CD4-positive, alpha-beta T cell treated with Interleukin-1 beta for 1 hour (primary cell): ENCODE measurements at regions not wholly inside any gene's neighbourhood (a gene's known extent, or its start where the extent isn't known, plus 50 kb on each side); places are given as distances from the start of the nearest gene placed in this dataset.

Experiments
- DNase-seq, 2 donors: peaks; one replicate each; pipeline ENCODE4 v3.0.0-alpha.2; 2020 to 2022

GRCh38 chr2:240300261-240300821 is 135.1 kb upstream of the GPC1 start:
- DNase-seq = no peak

DNA sequence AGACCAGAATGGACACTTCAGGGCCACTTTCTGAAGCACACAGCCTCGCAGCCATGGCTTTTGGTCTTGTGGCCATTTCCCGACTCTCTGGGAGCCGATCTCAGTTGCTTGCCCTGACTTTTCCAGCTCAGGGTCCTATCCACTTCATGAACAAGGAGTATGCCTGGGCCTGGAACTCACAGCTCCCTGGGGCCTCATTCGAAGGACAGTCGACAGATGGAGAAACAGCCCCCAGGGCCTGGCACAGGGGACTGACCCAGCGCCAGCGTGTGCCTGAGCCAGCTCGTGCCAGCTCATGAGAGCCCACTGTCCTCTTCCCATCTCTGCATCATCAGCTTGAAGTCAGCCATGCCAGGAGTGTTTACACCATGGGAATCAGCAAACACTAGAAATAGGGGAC is 134.6 kb upstream of the GPC1 start:
- no peak for DNase-seq

GRCh38 chr2:240301256-240301795 is 134.1 kb upstream of the GPC1 start:
- DNase-seq = no peak

GRCh38 chr2:240302041-240302440 is 133.4 kb upstream of the GPC1 start:
- no peak for DNase-seq

GRCh38 chr2:240302933-240303595 is 132.4 kb upstream of the GPC1 start:
- DNase-seq = no peak

- no peak for DNase-seq
Measured at GRCh38 chr2:240303896-240304745, 131.3 kb upstream of the GPC1 start.

DNA sequence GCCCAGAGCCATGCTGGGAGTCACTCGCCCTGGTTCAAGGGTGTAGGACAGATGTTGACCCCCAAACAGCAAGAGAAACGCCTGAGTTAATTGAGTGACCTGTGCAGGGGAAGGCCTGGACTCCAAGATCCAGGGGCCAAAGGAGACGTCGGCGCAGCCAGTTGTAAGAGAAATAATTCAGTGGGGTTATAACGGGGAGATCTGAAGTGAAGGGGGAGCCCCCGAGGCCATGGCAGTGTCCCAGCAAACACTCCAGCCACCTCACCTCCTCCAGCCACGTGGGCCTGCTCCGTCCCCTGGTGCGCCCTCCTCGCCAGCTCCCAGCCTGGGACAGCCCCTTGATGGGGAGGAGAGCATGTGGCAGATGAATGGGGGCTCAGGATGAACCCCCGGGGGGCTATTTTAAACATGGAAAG is 130.7 kb upstream of the GPC1 start:
- DNase-seq = no peak

DNA sequence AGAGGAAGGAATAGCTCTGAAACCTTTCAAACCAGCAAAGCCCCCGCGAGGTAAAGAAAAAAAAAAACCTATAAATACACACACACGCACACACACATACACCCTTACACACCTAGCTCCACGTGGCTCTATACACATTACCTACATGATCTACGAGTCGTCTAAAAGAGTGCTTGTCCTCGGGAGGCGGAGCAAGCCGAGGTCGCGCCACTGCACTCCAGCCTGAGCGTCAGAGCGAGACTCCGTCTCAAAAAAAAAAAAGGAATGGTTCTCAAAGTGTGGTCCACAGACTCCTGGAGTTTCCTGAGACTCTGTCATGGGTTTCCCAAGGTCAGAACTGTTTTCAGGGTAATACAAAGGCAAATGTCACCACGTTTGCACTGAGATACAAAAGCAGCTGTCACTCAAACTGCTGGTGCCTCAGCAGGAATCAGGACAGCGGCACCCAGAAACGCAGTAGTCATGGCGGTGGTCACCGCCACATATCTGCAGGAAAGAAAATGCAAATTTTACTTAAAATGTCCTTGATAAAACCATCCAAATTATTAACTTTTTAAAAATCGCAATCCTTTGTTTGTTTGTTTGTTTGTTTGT is 130.0 kb upstream of the GPC1 start:
- DNase-seq = no peak

- DNase-seq = no peak
Measured at GRCh38 chr2:240306185-240306584, 129.3 kb upstream of the GPC1 start.

DNA sequence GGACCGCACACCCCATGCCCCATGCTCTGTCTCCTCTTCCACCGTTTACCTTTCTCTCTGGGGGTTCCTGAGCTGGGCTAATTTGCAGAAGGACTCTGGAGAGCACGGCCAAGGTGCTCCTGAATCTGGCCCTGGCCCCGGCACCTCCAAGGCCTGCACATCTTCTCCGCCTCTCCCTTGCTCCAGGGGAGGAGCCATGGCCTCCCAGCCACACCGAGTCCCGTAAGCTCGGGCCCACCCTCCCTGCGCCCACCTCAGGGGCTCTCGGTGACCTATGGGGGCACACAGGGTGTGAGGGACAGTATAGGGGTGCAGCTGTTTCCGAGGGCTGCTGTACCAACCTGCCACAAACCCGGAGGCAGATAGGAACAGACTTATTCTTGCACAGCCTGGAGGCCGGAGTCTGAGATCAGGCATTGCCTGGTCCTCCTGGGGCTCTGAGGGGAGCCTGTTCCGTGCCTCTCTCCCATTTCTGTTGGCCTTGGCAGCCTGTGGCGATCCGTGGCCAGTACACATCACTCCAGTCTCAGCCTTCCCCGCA is 127.3 kb upstream of the GPC1 start:
- DNase-seq = no peak

DNA sequence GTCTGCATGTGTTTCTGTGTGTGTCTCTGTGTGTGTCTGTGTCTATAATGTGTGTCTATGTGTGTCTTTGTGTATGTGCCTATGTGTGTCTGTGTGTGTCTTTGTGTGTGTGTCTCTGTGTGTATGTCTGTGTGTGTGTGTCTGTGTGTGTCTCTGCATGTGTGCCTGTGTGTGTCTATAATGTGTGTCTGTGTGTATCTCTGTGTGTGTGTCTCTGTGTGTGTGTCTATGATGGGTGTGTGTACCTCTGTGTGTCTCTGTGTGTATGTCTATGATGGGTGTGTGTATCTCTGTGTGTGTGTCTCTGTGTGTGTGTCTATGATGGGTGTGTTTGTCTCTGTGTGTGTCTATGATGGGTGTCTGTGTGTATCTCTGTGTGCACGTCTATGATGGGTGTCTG is 126.2 kb upstream of the GPC1 start:
- no peak for DNase-seq

GRCh38 chr2:240310201-240310600 is 125.3 kb upstream of the GPC1 start:
- no peak for DNase-seq

- no peak for DNase-seq
Measured at GRCh38 chr2:240310645-240311044, 124.8 kb upstream of the GPC1 start.

- DNase-seq = no peak
Measured at GRCh38 chr2:240311821-240312220, 123.6 kb upstream of the GPC1 start.

DNA sequence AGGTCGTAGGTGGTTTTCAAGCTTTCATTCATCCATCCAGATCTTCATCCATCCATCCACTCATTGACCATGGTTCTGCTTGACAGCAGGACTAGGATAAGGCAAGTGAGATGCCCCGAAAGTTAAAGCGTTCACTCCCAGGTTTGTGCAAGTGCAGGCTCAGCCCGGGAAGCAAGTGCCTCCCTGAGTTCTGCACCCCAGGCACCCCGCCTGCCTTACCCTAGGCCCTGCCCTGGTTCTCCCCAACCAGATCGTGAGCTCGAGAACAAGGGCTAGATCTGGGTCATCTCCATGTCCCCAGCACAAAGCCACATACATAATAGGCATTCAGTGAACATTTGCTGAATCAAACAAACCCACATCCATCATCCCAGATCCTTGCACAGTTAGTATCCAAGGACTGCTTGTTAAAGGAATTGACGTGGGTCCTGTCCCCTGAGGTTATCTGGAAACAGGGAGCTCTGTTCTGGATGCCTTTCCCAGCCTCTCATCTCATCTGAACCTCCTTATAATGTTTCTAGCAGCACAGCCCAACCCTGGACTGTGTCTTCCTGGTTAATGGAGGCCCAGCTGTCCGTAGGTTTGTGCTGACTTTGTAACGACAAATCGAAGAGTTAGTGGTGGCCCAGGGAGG is 116.1 kb upstream of the GPC1 start:
- DNase-seq = no peak

GRCh38 chr2:240319855-240320203 is 115.6 kb upstream of the GPC1 start:
- DNase-seq = no peak

- DNase-seq = no peak
Measured at GRCh38 chr2:240320204-240320993, 115.1 kb upstream of the GPC1 start.

- no peak for DNase-seq
Measured at GRCh38 chr2:240322231-240322955, 113.1 kb upstream of the GPC1 start.

DNA sequence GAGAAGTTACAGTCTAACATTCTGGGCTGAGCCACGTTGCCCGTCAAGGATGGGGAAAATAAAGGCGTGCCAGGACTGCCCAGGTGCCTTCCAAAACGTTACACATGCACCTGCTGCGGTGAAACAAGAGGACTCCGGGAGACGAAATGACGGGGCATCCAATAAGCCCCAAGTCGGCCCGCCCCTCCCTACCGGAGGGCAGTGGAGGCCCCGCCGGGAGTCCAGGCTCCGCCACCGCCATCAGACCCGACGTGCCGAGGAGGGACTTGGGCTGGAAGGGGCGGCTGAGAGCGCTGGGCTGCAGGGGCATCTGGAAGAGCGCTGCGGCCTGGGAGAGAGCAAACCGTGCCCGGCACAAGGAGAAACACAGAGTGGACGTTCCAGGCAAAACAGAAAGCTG is 112.5 kb upstream of the GPC1 start:
- DNase-seq = no peak

GRCh38 chr2:240323601-240324291 is 111.7 kb upstream of the GPC1 start:
- no peak for DNase-seq
